ENCODE measurements at regions not wholly inside any gene's neighbourhood (a gene's known extent, or its start where the extent isn't known, plus 50 kb on each side); places are given as distances from the start of the nearest gene placed in this dataset.

DNA sequence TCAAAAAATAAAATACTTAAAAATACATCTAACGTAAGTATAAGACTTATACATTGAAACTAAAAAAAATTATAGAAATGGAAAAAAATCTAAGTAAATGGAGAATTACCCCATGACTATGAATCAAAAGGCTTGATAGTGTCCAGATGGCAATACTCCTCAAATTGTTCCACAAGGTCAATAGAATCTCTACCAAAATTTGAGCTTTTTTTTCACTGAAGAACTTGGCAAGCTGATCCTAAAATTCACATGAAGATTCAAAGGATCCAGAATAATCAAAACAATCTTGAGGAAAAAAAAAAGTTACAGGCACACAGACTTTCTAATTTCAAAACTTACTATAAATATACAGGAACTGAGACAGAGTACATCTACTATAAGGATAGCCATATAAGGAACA is 448.4 kb upstream of the CDH11 start:
- TF ChIP-seq EZH2 (IDR thresholded peaks at IDR 0.05; ENCODE audit: borderline replicate concordance): no peak
- no peak for TF ChIP-seq CTCF (IDR thresholded peaks at IDR 0.05; ENCODE audit: poor library complexity)
